Thyroid gland (tissue), 4 donors: ENCODE measurements at regions not wholly inside any gene's neighbourhood (a gene's known extent, or its start where the extent isn't known, plus 50 kb on each side); places are given as distances from the start of the nearest gene placed in this dataset.

Experiments used
- POLR2A ChIP-seq, 2 donors: fragments of 450-650 bp; IDR thresholded peaks; one replicate each; pipeline ENCODE4 v1.6.1; 2017; ENCODE audit warnings: antibody characterized with exemption in 2 of 2, mild to moderate bottlenecking in 2 of 2, moderate library complexity in 1 of 2
- TF ChIP-seq, protein P1 (sequence below), 6 experiments: fragments of 200-600 bp in 3 of 6; fragments of 450-650 bp in 3 of 6; sonication (generic) in 3 of 6; IDR thresholded peaks; one replicate each; pipeline ENCODE4 v1.5.1; 2016 to 2019; ENCODE audit warnings: antibody characterized with exemption in 6 of 6, mild to moderate bottlenecking in 2 of 6, inconsistent platforms in 1 of 6, moderate library complexity in 1 of 6

DNA sequence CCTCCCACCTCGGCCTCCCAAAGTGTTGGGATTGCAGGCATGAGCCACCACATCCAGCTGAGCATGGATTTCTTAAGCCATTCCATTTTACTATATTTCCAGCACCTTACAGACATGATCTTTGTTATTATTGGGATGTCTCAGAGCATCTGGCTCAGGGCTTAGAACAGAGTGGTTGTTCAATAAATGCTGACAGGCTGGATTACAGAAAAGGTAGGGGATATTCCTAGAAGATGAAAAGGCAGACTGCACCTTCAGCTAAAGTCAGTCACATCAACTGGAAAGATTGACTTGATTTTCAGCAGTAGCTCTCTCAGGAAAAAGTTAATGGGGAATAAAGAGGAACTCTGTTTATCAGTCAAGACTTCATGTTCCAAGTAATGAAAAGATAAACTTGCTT is 360.3 kb upstream of the ERCC4 start:
- TF ChIP-seq POLR2A (IDR thresholded peaks at IDR 0.05) = no peak
- TF ChIP-seq, protein P1, sequence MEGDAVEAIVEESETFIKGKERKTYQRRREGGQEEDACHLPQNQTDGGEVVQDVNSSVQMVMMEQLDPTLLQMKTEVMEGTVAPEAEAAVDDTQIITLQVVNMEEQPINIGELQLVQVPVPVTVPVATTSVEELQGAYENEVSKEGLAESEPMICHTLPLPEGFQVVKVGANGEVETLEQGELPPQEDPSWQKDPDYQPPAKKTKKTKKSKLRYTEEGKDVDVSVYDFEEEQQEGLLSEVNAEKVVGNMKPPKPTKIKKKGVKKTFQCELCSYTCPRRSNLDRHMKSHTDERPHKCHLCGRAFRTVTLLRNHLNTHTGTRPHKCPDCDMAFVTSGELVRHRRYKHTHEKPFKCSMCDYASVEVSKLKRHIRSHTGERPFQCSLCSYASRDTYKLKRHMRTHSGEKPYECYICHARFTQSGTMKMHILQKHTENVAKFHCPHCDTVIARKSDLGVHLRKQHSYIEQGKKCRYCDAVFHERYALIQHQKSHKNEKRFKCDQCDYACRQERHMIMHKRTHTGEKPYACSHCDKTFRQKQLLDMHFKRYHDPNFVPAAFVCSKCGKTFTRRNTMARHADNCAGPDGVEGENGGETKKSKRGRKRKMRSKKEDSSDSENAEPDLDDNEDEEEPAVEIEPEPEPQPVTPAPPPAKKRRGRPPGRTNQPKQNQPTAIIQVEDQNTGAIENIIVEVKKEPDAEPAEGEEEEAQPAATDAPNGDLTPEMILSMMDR (IDR thresholded peaks at IDR 0.05) = no peak
